ENCODE measurements at regions not wholly inside any gene's neighbourhood (a gene's known extent, or its start where the extent isn't known, plus 50 kb on each side); places are given as distances from the start of the nearest gene placed in this dataset.

GRCh38 chr18:68623342-68623741, 91.6 kb downstream of the TMX3 start:
- DNase-seq (ENCODE audit: low read depth in 2 of 2), result peak in 1 of 2 donors; percentile 2

- no peak for DNase-seq (ENCODE audit: low read depth in 2 of 2)
These were observed 103.6 kb downstream of the TMX3 start for GRCh38 chr18:68611311-68611710.

GRCh38 chr18:68608851-68609490, 105.9 kb downstream of the TMX3 start:
- no peak for DNase-seq (ENCODE audit: low read depth in 2 of 2)

GRCh38 chr18:68607852-68608251, 107.1 kb downstream of the TMX3 start:
- DNase-seq (ENCODE audit: low read depth in 2 of 2), result no peak

GRCh38 chr18:68604256-68604655, 110.7 kb downstream of the TMX3 start:
- DNase-seq (ENCODE audit: low read depth in 2 of 2), result no peak

- no peak for DNase-seq (ENCODE audit: low read depth in 2 of 2)
These were observed 118.9 kb downstream of the TMX3 start for GRCh38 chr18:68596016-68596415.

- DNase-seq (ENCODE audit: low read depth in 2 of 2), result no peak
These were observed 126.7 kb downstream of the TMX3 start for GRCh38 chr18:68588169-68588568.

- no peak for DNase-seq (ENCODE audit: low read depth in 2 of 2)
These were observed 131.2 kb downstream of the TMX3 start for GRCh38 chr18:68583685-68584084.

- no peak for DNase-seq (ENCODE audit: low read depth in 2 of 2)
These were observed 140.6 kb downstream of the TMX3 start for GRCh38 chr18:68574311-68574710.

- no peak for DNase-seq (ENCODE audit: low read depth in 2 of 2)
These were observed 145.0 kb downstream of the TMX3 start for GRCh38 chr18:68569936-68570335.

- DNase-seq (ENCODE audit: low read depth in 2 of 2), result no peak
These were observed 146.3 kb downstream of the TMX3 start for GRCh38 chr18:68568364-68569155.

GRCh38 chr18:68566991-68567390, 147.9 kb downstream of the TMX3 start:
- DNase-seq (ENCODE audit: low read depth in 2 of 2), result no peak

- no peak for DNase-seq (ENCODE audit: low read depth in 2 of 2)
These were observed 149.9 kb downstream of the TMX3 start for GRCh38 chr18:68564961-68565360.

GRCh38 chr18:68564351-68564750, 150.6 kb downstream of the TMX3 start:
- DNase-seq (ENCODE audit: low read depth in 2 of 2), result no peak

- no peak for DNase-seq (ENCODE audit: low read depth in 2 of 2)
These were observed 154.8 kb downstream of the TMX3 start for GRCh38 chr18:68560128-68560527.

GRCh38 chr18:68557183-68557582, 157.7 kb downstream of the TMX3 start:
- no peak for DNase-seq (ENCODE audit: low read depth in 2 of 2)

- DNase-seq (ENCODE audit: low read depth in 2 of 2), result no peak
These were observed 159.0 kb downstream of the TMX3 start for GRCh38 chr18:68555879-68556301.

GRCh38 chr18:68548904-68549870, 165.7 kb downstream of the TMX3 start:
- DNase-seq (ENCODE audit: low read depth in 2 of 2), result no peak

GRCh38 chr18:68543344-68543743, 171.6 kb downstream of the TMX3 start:
- no peak for DNase-seq (ENCODE audit: low read depth in 2 of 2)

- no peak for DNase-seq (ENCODE audit: low read depth in 2 of 2)
These were observed 172.1 kb downstream of the TMX3 start for GRCh38 chr18:68542846-68543245.

- DNase-seq (ENCODE audit: low read depth in 2 of 2), result no peak
These were observed 181.3 kb downstream of the TMX3 start for GRCh38 chr18:68533641-68534040.

- DNase-seq (ENCODE audit: low read depth in 2 of 2), result no peak
These were observed 182.5 kb downstream of the TMX3 start for GRCh38 chr18:68532328-68532885.
